GM21528 (cell line): ENCODE measurements at regions not wholly inside any gene's neighbourhood (a gene's known extent, or its start where the extent isn't known, plus 50 kb on each side); places are given as distances from the start of the nearest gene placed in this dataset.
"Not testable (repeated sequence)": the region's sequence is repeated elsewhere in the genome, so short reads cannot be mapped to it uniquely, and the experiment has no call there.

ENCODE experiments used
- ATAC-seq: cut with Tn5 transposase; IDR thresholded peaks from one replicate; pipeline ENCODE4 v1.9.1; 2021; ENCODE audit warnings: mild to moderate bottlenecking, moderate library complexity; ENCODE audit not compliant: unreplicated experiment, low FRiP score

DNA sequence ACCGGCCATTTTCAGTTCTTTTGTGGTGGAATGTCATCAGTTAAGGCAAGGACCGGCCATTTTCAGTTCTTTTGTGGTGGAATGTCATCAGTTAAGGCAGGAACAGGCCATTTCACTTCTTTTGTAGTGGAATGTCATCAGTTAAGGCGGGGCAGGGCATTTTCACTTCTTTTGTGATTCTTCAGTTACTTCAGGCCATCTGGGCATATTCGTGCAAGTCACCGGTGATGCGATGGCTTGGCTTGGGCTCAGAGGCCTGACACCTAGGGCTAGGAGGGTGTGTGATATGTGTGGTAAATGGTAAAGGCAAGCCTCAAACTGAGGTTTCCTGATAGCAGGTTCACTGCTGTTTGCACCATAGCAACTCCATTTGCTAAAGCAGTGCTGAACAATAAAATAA is 293.2 kb upstream of the SEMA6A start:
- not testable (repeated sequence) for ATAC-seq

DNA sequence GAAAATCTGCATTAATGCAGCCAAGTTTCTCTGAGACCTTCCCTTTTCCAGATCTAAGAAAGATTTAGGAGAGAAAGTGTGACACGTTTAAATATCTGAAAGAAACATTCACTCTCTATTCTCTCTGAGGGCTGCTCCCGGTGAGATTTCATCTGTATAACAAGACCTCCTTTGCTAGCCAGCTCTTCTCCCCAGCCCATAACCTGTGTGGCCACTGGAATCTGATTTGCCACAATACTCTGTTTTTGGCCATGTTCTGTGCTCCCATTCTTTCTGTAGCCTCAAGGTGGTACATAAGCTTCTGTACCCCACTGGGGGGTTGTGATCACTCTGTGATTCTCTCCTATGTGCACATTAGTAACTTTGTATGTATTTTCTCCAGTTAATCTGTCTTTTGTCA is 291.0 kb upstream of the SEMA6A start:
- ATAC-seq, result no peak

DNA sequence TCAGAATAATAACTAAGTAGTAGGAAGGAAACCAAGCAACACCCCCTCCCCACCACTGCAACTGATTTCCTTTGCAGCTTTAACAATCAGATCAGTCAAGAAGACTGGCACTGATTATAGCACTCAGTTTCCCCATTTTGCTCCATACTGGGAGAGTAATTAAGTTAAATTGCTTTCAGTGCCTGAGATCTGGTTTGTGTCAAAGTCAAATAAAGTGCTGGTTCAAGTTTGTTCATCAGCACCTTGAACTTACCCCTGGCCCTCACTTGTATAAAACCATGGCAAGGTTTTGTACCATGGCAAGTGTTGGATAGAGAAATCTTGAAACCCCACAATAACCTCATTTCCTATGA is 290.2 kb upstream of the SEMA6A start:
- no peak for ATAC-seq

DNA sequence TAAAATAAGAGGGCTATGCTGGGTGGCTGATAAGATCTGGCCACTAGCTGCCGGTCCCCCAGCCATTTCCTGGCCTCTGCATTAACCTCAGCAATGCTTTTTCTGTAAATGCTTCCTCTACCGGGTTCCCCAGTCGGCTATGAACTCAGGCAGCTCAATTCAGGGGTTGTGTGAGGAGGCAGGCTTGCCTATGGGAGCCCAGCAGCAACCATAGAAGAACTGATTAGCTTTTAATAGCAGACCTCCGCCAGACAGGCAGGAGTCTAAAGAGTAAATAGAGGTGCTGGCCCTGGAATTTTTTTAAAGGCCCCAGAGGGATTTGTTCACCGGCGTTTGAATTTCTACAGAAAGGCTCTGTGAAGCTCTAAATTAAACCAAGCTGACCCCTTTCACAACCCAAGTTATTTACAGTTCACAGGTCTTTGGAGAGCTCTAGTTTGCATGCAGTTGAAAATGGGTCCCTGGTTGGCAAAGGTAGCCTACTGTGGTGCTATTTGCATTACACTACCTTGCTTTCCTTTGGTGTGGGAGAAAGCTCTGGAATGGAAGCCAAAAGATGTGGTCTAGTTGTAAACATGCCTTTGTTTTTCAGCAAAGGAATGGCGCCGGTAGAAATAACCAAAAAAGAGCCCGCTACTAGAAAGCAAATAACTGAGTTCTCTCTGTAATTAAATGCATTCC is 289.7 kb upstream of the SEMA6A start:
- no peak for ATAC-seq

DNA sequence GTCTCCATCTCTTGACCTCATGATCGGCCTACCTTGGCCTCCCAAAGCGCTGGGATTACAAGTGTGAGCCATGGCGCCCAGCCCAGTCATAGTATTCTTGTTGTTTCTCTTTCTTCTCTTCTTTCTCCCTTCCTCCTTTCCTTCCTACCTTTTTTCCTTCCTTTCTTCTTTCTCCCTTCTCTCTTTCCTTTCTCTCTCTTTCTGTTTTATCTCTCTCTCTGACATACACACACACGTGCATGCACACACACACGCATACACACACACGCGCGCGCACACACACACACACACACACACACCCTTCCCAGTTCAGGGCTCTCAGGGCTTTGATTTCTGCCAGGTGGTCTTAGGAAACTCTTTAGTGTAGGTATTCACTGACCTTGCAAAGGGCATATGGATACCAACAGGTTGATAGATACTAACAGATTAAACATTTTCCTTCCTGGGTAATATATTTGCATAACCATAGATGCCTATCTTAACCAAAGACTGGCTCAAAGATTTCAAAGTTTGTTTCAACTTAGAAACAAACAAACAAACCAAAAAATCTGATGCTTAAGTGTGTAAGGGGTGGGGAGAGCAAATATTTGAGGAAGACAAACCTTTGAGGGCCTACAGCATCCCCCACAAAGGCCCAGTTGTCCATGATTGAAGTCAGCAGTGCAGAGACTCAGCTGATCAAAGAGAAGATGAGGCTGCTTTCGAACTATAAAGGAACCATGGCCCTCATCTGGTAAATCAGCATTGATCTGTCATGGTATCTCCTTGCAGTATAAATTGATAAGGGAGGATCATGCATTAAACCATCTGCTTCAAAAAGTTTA is 288.2 kb upstream of the SEMA6A start:
- ATAC-seq, result no peak

DNA sequence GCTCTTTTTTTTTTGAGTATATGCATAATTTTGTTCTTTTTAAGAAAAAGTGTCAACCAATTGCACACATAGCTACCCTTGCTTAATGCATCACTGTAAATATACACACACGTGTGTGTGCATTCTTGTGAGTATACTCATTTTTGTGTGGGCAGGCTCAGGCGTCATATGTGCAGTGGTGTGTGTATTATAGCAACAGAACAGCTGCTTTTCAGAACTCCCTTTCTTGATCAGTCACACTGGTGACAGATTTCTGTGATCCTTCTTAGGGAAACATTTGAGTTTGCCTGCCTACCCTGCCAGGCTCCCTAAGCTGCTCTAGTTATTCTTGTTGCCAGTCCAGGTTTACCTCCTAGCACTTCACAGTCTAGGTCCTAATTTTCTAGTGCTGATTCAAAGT is 287.0 kb upstream of the SEMA6A start:
- ATAC-seq, result no peak

DNA sequence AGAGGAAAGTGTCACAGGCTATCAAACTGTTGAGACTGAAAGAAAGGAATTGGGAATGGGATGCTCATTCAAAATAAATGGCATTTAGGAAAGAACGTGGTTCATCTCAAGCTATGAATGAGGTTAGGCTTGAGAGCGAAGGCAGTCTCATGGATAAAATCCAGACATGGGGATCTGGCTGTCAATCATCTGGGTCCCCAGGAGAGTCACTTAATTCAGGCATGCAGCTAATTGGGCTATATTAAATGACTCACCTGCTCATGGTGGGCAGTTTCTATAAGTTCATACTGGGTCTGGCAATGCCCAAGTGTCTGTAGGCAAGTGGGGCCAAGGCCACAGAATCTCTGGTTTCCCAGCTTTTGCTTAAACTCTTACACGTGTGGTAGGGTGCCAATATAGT is 286.5 kb upstream of the SEMA6A start:
- no peak for ATAC-seq

DNA sequence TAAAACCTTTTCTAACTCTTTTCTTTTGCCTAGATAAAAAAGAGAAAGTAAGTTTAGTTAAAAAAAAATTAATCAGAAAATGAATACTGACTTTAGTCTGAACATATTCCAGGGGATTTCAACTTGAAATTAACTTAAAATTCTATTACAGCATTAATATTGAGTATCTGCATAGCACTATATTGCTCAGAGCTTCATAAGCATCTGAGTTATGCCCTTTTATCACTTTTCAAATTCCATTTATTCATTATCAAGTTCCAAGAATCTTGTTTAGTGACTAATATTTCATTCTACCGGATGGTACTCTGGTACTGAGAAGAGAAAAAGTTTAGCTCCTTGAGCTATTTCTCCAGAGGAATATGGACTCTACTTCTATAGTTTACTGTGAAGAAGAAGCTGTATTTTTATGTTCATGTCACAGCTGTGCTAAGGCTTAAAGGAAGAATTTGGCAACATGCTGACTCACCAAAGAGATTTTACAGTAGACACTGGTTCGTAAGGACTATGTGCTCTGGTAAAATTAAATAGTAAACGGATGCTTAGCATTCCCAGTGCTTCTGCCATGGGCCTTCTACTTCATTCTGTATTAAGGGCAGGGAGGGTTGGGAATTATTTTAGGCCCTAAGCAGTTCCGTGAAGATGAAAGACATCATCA is 285.2 kb upstream of the SEMA6A start:
- no peak for ATAC-seq

DNA sequence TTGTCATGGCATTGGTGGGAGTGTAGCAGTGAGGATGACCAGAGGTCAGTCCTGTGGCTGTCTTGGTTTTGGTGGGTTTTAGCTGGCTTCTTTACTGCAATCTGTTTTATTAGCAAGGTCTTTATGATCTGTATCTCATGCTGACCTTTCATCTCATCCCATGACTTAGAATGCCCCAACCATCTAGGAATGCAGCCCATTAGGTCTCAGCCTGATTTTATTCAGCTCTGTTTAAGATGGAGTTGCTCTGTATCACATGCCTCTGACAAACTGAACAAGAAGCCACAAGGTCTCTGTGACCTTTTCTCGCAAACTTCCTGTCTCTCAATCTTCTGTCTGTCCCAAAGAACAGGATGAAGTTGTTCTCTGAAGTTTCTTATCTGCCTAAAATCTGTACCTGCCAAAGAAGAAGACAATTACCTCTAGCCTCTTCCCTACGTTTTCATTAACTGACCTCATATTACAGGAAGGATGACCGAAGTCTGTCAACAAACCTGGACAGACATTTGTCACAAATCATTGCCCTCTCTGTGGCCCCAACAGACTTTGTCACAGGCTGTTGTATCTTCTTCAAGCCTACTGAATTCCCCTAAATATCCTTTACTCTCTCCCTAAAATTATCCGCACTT is 284.2 kb upstream of the SEMA6A start:
- ATAC-seq, result no peak

DNA sequence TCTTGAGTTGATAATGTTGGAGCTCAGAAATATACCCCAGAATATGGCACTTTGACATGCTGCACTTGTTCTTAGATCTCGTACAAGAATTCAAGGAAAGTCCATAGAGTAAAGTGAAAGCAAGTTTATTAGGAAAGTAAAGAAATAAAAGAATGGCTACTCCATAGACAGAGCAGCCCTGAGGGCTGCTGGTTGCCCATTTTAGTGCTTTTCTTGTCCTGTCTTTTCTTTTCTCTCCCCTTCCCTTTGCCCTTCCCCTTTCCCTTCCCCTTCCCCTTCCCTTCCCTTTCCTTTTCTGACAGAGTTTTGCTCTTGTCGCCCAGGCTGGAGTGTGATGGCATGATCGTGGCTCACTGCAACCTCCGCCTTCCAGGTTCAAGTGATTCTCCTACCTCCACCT is 283.4 kb upstream of the SEMA6A start:
- ATAC-seq, result not testable (repeated sequence)

DNA sequence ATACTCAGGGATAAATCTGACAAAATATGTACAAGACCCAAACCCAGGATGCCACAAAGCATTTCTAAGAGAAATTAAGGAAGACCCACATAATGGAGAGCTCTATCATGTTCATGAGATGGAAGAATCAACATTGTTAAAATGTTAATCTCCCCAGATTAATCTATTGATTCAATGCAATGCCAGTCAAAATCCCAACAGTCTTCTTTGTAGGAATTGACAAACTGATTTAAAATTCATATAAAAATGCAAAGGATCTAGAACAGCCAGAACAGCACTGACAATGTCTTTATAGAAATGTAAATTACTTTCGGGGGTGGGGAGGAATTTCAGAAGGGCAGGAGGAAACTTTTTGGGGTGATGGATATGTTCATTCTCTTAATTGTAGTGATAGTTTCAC is 281.6 kb upstream of the SEMA6A start:
- no peak for ATAC-seq

DNA sequence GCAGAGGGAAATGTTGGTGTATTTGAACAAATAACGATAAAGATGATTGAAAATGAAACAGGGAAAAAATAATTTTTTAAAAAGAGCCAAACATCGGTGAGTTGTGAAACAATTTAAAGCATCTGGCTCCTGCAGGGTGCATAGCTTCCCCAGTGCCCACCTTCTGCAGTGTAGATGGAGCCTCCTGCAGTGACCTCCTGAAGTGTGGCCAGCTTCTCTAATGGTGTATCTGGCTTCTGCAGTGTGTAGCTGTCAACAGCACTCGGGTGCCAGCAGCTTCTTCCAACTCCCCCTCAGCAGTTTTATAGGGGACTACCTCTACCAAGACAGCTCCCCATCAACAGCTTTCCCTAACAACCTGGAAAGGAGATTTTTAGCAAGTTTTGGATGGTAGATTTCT is 279.4 kb upstream of the SEMA6A start:
- no peak for ATAC-seq

DNA sequence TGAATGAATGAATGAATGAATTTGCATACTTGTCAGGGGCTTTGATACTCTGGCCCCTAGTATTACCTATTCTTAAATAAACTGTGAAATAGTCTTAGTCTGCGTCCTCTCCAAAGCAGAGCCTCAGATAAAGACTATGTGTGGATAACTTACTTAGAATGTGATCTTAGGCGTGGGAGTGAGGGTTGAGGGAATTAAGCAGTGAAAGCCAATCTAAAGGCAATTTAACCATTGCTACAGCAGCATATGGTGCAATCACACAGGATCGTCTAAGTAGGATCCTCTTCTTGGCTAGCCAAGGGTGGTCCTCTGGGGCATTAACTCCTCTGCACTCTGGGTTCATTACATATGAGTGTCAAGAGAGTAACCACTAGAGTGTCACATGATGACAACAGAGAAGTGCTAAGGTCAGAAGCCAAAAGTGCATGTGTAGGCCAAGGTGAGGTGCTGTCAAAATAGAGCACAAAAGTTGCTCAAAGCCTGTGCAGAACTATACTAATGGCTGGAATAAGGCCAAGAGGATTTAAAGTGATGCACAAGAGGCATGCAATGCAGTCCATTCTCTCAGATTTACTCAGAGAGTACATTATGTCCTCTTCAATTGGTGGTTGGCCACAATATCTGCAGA is 274.4 kb upstream of the SEMA6A start:
- ATAC-seq, result no peak

DNA sequence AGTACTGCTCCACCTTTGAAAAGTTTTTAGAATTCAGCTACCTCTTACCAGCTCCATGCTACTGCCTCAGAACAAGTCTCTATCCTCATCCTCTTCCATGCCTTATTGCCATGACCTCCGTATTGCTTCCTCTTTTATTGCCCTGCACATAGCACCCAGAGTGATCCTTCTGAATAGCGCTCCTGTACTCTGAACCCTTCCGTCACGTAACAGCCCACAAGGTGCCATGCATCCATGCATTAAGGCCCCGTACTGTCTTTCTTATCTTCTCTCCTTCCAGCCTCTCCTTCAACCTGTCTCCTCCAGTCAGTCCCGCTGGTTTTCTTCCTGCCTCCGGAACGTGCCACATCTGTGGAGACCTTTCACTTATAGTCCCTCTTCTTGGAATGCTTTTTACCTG is 273.3 kb upstream of the SEMA6A start:
- ATAC-seq, result no peak

DNA sequence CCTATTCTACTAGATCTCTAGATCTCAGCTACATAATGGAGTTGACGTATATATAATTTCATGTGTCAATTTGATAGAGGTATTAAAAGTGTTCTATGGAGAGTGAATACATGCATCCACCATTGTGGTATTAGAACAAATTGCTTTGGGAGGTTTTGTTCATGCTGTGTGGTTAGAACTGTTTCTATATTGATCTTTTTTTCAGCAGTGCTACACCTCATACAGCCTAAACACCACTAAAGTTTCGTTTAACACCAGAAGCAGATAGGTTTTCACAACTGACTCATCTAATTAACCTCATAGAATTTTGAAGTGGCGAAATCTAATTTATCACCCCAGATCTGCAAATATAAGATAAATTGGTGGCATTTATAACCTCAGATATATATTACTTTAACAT is 269.4 kb upstream of the SEMA6A start:
- ATAC-seq, result no peak

DNA sequence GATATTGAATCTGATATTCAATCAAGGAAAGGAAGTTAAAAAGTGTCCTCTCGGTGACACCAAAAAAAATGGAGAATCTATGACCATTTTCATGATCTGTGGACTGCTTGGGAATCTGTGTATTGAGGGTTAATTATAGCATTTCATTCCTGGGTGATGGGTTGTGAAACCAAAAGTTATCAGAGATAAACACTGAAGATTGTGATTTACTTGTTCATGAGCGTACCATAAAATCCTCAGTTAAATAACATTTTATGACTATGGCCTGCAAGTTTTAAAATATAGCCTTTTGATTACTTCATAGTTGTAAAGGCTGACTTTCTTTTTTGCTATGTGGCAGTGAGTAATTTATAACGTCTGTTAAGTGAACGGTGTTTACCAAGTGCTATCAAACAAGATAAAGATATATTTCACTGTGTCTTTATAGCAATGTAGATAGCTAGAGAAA is 267.9 kb upstream of the SEMA6A start:
- no peak for ATAC-seq

DNA sequence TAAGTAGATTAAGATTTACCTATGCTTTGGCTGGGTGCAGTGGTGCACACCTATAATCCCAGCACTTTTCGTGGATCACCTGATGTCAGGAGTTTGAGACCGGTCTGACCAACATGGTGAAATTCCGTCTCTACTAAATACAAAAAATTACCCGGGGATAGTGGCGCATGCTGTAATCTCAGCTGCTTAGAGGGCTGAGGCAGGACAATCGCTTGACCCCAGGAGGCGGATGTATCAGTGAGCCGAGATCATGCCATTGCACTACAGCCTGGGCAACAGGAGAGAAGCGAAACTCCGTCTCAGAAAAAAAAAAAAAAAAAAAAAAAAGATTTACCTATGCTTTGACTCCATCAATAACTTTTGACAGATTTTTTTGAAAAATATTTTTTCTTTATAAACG is 267.1 kb upstream of the SEMA6A start:
- no peak for ATAC-seq

DNA sequence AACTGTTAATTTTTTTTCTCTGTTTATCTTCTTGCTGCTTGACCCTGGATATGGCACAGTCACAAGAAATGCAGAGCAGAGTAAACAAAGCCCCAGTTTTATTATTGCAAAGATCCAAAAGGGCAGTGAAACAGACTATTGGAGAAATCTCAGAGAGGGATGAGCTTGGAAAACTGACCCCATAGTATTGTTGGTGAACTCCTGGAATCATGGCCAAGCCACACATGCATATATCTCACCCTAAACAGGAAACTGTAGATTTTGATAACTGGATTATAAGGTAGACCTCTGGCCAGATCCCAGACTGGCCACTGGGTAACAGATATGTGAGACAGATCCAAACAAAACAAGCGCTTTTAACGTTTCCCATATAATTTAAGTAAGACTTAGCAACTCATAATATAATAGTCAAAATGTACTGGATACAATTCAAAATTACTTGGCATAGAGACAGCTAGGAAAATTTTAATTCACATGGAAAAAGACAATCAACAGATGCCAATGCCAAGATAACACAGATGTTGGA is 263.5 kb upstream of the SEMA6A start:
- ATAC-seq, result no peak

DNA sequence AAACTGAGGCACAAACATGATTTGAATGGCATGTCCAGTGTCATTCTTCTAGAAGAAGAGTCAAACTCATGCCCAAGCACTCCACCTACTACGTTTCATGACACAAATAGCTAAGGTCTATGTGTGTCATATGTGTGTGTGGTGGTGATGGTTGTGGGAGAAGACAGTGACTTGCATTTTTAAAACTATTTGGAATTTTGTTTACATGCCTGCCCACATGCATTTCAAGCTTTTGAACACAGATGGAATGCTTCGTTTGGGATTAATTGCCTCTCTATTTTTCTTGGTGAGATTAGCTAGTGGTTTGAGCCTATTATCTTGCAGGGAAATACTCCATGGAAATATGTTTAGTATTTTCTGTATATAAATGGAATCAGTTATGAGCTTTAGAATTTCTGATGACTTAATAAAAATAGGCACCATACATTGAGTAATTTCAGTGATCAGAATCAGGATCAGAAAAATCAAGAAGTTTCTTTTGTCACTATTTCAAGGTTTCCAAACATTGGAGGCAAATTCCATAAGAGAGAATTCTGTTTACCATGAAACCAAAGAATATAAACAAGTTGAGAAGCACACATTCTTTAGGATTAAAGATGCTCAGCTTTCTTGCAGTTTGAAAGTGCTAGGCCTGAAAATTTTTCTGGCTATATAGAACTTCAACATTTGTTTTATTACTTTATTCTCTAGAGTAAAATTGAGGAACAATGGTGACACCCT is 260.3 kb upstream of the SEMA6A start:
- no peak for ATAC-seq

DNA sequence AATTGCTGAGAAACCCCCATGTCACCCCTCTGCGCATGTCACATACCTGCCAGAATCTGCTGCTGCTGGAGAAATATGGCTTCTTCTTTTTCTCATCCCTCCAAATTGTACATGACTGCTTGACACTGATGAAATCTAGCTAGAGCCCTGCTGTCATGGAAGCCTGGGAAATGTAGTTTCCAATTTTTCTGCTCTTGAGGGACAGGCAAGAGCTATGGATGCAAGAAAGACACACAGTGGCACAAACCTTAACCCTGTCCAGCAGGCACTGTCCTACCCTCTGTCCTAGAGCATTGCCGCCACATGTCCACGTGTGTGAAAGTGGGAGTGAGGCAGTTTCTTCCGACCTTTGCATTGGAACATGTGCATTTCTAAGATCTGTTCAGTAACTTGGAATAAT is 255.5 kb upstream of the SEMA6A start:
- no peak for ATAC-seq
